Omental fat pad (tissue), 3 donors: ENCODE measurements at regions not wholly inside any gene's neighbourhood (a gene's known extent, or its start where the extent isn't known, plus 50 kb on each side); places are given as distances from the start of the nearest gene placed in this dataset.

Source experiments
- ATAC-seq: fragments of 150-250 bp; one replicate; pipeline ENCODE4 v1.9.1; 2016; ENCODE audit warnings: mild to moderate bottlenecking, moderate library complexity; ENCODE audit not compliant: low FRiP score
- DNase-seq: peaks from one replicate; pipeline ENCODE4 v3.0.0-alpha.2; 2019; ENCODE audit warnings: low spot score
- TF ChIP-seq, protein P1 (sequence below), 3 donors: fragments of 450-650 bp; IDR thresholded peaks; one replicate each; pipeline ENCODE4 v1.5.1; 2016 to 2017; ENCODE audit warnings: antibody characterized with exemption in 3 of 3, mild to moderate bottlenecking in 3 of 3, moderate library complexity in 2 of 3

DNA sequence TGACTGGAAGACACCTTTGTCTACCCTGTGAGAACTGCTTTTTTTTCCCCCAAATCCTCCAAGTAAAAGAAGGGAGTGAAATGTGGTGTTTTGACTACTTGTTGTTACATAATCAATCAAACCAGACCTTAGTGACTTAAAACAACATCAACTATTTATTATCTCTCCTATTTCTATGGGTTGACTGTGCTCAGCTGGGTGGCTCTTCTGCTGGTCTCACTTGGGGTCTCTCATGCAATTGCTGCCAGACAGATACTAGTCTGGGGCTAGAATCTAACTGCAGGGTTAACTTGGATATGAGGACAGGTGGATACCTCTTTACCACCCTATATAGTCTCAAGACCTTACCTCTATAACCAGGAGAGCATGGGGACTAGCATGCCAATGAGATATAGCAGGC is 141.3 kb downstream of the SALL1 start:
- TF ChIP-seq, protein P1, sequence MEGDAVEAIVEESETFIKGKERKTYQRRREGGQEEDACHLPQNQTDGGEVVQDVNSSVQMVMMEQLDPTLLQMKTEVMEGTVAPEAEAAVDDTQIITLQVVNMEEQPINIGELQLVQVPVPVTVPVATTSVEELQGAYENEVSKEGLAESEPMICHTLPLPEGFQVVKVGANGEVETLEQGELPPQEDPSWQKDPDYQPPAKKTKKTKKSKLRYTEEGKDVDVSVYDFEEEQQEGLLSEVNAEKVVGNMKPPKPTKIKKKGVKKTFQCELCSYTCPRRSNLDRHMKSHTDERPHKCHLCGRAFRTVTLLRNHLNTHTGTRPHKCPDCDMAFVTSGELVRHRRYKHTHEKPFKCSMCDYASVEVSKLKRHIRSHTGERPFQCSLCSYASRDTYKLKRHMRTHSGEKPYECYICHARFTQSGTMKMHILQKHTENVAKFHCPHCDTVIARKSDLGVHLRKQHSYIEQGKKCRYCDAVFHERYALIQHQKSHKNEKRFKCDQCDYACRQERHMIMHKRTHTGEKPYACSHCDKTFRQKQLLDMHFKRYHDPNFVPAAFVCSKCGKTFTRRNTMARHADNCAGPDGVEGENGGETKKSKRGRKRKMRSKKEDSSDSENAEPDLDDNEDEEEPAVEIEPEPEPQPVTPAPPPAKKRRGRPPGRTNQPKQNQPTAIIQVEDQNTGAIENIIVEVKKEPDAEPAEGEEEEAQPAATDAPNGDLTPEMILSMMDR (IDR thresholded peaks at IDR 0.05), result no peak
- no peak for DNase-seq
- no peak for ATAC-seq

DNA sequence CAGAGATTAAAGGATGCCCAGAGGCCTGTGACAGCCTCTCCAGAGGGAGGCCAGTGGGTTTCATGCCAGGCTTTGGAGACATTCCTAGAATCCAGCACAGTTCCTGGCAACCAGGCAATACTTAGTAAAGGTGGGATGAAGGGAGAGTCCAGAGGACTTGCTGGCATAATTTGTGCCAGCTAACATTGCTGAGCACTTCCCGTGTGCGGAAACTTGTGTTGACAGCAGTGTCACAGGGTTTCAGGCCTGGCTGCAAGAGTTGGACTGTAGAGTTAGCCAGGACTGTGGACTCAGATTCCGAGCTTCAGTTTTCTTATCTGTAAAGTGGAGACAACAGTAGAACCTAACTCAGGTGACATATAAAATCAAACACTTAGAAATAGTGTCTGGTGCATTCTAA is 141.7 kb downstream of the SALL1 start:
- no peak for DNase-seq
- TF ChIP-seq, protein P1 (IDR thresholded peaks at IDR 0.05), result no peak
- no peak for ATAC-seq

DNA sequence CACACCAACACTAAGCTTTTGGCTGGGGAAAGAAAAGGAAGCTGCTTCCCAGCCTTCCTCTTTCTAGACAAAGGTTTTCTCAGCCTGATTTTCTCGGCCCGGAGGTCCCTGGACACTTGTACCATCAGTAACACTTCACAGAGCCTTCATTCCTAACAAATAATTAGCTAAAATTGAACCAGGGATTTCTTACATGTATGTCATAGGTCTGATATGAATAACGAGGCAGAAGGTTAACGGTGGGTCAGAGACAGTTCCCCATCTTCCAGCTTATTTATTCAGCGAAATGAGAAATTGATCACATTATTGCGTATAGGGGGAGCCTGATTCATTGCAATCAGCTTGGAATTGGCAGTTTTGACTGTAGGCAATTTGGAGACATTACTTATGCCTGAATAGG is 142.5 kb downstream of the SALL1 start:
- TF ChIP-seq, protein P1 (IDR thresholded peaks at IDR 0.05), result no peak
- ATAC-seq, result no peak
- DNase-seq, result no peak

DNA sequence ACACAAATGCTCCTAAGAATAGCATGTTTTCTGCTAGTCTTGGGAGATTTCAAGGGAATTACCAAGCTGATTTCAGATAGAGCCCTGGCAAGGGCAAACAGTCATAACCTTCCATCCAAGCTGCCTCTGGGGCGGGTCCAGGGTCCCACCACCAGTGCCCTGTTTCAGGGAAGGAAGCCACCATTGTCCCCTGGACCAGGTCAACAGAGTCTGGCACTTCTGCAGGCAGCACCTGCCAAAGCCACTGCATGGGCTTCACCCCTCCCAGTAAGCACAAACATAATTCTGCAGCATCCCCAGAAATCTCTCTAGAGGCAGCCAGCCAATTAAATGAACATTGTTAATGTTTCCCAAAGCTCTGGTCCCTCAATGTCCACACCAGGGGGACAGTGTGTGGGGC is 143.0 kb downstream of the SALL1 start:
- TF ChIP-seq, protein P1 (IDR thresholded peaks at IDR 0.05), result no peak
- ATAC-seq (no peak), DNase-seq (no peak)

DNA sequence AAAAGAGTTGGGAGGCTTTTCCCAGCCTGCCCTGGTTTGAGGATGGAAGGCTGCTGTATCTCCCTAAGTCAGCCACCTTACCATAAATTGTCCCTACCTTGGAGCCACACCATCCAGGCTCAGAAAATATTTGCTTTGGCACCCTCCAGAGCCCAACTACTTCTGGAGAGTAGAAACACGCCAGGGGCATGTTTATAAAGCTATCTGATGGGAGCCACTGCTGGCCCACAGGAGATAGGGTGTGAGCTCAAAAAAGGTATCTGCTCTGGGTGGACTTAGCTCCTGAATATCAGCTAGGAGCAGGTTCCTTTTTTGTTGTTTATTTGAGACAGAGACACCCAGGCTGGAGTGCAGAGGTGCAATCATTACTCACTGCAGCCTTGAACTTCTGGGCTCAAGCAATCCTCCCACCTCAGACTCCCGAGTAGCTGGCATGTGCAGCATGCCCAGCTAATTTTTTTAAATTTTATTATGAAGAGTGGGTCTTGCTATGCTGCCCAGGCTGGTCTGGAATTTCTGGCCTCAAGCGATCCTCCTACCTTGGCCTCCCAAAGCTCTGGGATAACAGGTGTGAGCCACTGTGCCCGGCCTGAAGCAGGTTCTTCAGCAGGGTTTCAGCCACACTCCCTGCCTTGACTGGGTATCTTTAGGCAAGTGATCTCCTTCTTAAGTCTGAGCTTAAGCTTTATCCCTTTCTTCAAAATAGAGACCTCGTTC is 147.1 kb downstream of the SALL1 start:
- no peak for ATAC-seq
- no peak for DNase-seq
- TF ChIP-seq, protein P1 (IDR thresholded peaks at IDR 0.05), result no peak

DNA sequence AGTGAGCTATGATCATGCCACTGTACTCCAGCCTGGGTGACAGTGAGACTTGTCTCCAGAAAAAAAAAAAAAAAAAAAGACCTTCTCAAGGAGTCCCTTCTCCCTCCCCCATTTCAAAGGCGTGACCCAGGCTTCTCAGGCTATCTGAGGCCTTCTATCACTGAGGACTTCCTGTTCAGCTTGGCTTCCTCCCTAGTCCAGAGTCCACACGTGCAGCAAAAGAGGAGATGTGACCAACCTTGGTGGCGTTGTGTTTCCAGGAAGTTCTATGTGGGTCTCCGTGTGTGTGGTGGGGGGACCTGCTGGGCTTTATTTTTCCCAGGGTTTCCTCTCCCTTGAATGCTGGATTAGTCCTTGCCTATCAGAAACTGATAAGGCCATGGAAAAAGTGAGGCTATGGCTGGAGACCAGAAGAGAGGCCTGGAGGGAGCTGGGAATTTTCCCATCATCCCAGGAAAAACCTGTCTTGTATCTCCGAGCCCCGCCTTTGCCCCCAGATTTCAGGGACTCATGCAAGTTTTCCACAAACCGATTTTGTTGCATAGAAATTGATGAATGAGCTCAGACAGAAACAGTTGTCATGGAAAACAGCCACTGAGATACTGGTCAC is 148.1 kb downstream of the SALL1 start:
- ATAC-seq (no peak), DNase-seq (no peak)

More for the DNA sequence above, 148.1 kb downstream of the SALL1 start:
- TF ChIP-seq, protein P1 (IDR thresholded peaks at IDR 0.05), result no peak
